ENCODE measurements at regions not wholly inside any gene's neighbourhood (a gene's known extent, or its start where the extent isn't known, plus 50 kb on each side); places are given as distances from the start of the nearest gene placed in this dataset.

DNA sequence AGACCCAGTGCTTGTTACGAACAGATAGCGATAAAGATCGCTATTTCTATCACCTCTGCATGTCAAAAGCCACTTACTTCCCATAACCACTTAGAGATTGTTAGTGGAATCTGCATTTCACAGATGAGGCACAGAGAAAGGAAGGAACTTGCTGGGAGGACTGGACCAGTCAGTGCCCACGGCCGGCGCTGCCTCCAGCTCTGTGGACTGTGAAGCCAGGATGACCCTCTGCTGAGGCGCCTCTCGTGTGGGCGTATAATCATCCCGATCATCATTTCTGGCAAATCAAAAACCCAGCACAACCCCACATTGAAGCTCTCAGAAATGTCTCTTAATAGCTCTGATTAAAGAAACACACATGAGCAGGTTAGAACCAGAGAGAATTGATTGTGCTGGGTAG, 61.5 kb upstream of the ADRA2C start:
- no peak for DNase-seq (ENCODE audit: low read depth)

DNA sequence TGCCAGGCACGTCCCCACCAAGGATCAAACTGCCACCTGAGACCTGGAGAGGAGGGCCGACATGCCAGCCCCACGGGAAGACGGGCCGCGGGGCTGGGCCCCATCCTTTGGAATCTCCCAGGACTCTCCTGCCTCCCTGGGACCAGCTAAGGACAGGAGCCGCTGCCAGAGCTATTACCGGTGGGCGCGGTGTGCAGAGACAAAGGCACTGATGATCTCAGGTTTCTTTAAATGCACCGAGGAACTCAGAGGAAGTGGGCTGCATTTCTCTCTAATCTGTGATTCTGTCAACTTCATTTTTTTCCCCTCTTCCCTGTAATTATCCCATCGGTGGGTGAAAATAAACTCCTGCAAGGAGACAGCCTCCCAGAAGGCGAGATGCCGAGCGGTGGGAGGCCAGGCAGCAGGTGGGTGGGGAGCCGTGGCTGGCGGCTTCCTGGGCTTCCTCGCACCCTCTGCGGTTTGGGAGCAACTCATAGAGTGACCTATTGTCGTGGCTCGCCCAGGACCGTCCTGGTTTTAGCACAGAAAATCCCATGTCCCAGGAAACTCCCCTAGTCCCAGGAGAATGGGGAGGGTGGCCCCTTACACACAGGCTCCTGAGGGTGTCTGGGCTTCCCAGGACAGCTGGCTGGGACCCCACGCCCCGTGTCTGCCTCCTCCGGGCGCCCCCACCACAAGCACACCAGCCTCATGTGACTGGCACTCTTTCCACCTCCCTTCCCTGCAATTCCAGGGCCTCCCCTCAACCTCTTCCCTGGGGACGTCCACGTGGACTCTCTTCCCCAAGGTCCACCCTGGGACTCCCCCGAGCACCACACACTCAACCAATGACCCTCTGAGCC, 62.3 kb upstream of the ADRA2C start:
- no peak for DNase-seq (ENCODE audit: low read depth)

DNA sequence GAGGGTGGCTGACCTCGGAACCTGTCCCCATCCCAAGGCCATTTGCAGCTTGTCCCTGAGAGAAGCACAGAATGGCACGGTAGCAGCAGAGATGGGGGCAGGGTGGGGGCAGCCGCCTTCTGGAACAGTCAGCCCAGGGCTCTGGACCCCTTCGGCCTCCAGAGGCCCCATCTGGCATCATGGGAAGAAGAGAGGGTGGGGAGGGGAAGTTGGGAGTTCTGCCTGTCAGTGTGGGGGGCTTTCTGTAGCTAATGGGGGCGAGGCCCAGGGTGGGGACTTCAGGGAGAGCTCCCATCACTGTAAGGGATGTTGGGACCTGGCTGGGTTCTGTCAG, 62.9 kb upstream of the ADRA2C start:
- DNase-seq (ENCODE audit: low read depth): no peak

DNA sequence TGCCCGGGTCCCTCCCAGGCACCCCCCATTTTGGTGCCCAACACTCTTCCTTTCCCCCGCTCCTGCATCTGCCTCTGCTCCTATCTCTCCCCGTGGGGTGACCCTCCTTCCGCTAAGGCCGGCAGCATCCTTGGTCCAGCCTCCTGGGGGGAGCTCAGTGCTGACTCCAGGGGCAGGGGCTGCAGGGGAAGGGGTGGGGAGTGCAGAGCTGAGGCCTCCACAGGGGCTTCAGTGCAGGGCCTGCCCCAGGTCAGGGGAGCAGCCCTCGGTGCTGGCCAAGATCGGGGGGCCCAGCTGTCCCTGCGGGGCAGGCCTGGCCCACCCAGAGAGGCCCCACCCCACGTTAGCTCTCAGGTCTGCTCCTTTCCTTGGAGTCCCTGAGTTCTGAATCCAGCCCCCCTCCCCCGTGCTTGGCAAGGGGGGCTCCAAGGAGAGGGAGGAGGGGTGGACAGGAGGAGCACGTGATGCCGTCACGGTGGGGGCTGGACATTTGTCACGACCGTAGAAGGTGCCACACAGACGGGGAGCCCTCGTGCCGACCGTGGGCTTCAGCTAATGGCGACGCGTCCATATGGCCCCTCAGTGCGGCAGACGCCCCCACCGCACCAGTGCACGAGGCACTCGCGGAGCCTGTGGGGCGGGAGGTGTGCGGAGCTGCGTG, 63.5 kb upstream of the ADRA2C start:
- no peak for DNase-seq (ENCODE audit: low read depth)

DNA sequence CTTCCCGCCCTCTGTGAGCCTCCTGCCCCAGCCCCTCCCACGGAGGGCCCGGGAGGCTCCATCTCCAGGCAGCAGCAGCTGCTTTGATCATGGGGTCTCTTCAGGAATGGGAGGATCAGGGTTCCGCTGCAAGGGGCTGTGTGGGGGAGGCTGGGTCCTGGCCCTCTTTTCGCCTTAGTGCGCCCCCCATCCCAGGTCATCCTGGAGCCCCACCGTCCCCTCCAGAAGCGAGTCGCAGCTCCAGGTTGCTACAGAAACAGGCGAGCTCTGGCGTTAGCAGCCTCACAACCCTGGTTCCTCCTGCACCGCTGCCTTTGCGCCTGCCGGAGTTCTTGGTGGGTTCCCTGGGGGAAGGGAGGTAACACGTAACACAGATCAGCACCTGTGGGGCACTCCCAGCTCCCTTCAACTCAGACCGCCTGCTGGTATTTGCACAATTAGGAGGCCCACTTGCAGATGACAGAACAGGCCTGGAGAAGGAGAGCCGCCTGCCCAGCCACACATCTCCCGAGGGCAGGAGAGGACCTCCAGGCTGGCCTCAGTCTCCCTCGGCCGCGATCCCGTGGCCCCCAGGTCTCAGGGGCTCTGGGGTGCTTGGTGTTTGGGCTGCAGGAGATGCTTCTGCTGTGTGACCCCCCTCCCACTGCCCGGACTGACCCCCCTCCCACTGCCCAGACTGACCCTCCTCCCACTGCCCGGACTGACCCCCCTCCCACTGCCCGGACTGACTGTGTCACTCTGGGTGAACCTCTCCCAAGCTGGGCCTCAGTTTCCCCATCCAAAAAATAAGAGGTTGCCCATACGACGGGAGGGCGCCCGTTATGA, 64.2 kb upstream of the ADRA2C start:
- DNase-seq (ENCODE audit: low read depth): no peak

DNA sequence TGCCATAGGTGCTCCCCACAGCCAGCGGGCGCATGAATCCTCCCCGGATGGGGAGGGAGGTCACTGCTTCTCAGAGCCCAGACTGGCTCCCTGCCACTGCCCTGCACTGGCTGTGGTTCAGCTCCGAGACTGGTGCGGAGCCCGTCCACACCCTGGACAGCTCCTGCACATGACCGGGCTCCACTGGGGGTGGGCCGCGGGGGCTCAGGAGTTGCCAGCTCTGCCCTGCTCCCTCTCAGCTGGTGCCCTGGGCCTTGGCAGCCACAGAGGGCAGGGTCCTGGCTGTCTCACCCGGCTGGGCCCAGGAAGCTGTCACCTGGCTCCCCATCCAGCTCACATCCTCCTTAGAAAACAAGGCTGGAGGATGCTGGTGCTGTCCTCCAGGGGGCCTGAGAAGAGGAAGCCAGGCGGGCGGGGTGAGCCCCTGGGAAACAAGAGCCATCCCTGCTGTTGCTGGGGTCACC, 64.9 kb upstream of the ADRA2C start:
- no peak for DNase-seq (ENCODE audit: low read depth)

DNA sequence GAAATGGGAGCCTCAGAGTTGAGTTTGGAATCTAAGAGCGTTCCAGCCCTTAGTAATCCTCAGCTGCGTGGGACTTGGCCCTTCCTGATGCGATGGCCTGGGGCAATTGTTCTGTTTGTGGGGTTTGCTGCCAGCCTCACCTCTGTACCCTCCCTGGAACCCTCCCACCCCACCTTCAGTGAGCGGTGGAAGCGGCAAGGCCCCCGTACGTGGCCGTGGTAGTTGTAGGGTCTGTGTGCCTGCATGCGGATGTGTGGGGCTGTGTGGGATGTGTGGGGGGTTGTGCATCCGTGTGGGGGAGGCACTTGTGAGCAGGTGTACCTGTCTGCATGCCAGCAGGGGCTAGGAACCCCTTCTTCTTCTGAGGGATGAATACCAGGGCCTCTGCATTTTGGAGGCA, 65.4 kb upstream of the ADRA2C start:
- DNase-seq (ENCODE audit: low read depth): no peak

DNA sequence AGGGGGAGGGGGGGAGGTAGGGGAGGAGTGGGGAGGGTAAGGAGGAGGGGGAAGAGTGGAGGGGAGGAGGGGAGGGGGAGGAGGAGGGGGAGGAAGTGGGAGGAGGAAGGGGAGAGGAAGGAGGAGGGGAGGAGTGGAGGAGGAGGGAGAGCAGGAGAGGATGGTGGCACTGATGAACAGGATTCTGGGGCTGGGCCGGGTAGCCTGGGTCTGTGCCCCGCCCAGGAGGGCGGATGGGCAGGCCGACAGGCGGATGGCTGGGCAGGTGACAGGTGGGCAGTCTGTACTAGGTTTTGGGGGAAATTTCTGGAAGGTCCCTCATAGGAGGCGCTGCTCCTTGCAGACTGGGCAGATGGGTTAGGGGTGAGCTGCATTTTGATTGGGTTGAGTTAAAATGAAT, 66.0 kb upstream of the ADRA2C start:
- no peak for DNase-seq (ENCODE audit: low read depth)

DNA sequence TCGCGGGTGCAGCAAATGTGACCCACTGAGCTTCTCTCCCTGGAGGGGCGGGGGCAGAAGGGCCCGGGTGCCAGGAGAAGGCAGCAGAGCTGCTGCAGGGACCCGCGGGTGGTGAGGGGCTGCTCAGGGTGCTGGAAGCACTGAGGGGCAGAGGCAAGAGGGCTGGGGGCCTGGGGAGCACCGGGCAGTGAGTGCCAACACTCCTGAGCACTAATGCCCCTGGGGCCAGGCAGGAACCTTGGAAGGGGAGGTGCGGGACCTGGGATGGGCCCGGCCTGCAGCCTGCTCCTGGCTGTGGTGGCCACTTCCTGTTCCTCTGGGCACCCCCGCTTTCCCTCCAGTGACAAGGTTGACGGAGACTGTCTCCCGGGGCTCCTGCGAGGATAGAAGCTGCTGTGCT, 66.5 kb upstream of the ADRA2C start:
- no peak for DNase-seq (ENCODE audit: low read depth)

DNA sequence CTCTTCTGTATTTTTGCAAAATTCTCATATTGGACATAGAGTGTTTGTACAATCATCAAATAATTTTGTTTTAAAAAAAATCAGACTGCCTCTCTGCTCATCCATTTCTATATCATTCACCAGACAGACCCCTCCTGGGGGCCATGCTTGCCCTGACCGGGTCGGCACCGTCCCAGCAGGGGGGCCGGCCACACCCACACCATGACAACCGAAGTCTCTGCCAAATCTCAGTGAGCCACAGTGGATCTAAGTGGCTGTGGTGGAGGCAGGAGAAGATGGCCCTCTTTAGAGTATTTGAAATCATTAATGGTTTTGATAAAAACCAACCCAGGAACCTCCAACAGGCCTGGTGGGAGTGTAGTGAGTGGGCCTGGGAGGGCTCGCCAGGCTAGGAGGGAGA, 66.9 kb upstream of the ADRA2C start:
- no peak for DNase-seq (ENCODE audit: low read depth)

DNA sequence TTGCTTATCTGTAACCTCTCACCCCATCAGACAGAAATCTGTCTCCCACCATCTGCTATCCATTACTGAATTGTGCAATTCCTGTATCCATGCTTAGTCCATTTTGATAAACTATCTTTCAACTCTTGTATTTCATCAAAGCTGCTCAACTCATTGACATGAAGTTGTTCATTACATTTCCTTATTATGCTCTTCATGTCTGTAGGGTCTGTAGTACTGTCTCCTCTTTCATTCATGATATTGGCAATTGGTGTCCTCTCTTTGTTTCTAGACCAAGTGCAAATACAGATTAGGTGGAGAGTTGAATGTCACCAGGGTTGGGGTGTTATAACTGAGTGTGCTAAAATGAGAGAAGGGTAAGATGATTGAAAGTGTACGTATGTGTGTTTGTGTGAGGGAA, 69.2 kb upstream of the ADRA2C start:
- no peak for DNase-seq (ENCODE audit: low read depth)

DNA sequence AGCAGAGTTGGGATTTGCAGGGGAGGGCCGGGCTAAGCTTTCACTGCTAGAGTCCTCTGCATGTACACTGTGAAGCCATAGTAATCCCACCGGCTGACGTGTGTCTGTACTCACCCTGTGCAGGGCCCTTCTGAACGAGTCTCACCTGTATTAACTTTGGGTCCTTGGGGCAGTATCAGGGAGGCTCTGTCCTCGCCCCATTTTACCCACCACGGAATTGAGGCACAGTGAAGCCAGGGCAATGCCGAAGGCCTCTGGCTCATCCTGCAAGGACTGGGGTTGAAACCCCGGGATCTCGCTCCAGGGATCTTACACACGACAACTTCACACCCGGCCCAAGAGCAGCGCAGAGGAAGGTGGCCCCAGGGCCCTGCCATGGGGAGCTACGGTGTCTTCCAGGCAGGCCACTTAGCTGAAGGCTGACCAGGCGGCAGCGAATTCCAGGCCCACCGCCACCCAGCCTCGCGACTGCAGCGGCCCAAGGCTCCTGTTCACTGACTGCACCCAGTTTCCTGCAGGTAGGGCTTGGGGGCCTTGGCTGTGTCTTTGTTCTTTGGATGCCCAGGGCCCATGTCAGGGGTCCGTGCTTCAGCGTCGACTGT, 75.5 kb upstream of the ADRA2C start:
- no peak for DNase-seq (ENCODE audit: low read depth)

DNA sequence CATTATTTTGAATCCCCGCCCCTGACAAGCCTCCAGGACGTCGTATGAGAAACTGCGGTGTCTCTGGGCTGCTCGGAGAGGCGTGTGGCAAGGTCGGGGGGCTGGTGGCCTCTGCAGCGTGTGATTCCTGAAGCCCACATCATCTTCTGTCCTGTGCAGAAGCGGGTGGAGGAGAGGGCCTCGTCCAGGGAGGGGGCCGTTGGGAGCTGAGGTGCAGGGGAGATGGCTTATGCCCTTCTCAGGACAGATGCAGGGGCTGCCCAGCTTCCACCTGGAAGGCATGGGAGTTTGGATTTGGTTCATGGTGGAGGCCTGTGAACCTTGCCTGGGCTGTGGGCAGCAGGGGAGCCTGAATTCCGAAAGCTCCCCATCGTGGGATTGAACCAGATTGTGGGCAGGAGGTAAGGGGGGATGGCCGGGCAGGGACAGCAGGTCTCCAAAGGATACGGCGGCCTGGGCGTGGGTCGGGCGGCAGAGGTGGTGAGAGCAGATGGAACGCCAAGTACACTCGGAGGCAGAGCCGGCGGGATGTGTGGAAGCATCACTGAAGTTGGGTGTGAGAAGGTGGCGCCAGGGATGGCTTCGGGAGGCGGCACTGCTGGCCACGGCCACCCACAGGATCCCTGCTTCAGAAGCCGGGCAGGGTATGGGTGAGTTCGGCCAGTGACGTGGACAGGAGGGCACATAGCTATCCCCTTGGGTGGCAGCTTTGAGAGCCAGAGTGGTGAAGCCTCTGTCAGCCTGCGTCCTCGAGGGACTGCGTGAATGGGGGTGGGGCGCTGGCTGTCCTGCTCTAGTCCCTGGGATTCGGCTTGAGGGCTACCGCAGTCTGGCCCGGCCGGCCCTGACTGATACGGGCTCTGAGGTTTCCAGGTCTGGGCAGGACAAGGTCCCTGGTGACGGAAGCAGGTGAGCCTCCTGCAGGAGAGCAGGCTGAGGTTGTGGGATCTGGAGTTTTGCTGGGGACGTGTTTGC, 76.3 kb upstream of the ADRA2C start:
- no peak for DNase-seq (ENCODE audit: low read depth)

DNA sequence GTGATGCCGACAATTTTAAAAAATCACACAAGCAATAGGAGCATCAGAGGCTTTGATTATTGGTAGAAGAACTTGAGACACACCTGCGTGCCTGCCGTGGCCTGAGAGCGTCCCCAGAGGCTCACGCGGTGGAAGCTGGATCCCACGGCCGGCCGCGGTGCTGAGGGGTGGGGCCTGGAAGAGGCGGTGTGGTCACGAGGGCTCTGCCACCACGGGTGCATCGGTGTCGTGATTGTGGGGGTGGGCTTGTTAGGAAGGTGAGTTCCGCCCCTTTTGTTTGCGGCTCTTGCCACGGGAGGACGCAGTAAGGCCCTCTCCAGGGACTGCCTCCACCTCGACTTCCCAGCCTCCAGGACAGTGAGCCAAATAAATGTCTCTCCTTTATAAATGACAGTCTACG, 77.2 kb upstream of the ADRA2C start:
- DNase-seq (ENCODE audit: low read depth): no peak

DNA sequence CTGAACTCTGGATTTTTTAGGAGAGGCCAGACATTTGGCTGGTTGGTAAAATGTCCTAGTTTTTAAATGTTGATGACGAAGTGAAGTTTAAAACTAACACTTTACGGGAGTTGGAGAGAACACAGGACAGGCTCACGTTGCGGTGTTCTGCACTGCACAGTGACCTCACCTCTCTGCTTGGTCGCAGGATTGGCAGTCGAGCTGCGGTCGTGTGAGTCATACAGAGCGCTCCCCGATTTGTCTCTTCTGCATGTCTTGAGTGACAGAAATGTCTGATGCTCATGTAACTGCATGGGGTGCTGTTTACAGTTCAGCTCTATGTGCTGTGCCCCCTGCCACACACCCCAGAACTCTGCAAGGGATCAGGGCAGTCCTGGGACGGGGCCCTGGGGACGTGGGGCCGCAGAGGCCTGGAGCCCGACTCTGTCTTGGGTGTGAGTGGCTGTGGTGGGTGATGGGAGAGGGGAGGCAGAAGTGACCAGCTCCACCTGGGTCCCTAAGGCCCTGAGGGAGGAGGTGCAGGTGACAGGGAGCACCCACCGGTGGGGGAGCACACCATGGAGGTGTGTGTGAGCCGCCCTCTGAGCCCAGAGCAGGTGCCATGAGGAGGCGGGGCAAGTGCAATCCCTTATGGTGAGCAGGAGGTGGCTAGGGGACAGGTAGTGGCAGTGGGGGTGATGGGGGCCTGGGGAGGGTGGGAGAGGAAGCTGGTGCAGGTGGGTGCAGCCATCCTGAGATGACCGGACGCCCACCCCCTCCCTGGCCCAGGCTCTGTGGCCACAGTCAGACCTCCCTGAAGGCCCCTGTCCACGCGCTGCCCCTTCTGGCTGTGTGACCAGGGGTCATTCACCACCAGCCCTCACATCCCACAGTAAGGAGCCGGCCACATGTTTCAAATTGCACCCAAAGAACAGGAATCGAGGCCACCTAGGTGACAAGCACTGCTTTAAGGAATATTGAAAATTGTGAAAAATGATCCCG, 77.9 kb upstream of the ADRA2C start:
- DNase-seq (ENCODE audit: low read depth): peak; percentile 29

DNA sequence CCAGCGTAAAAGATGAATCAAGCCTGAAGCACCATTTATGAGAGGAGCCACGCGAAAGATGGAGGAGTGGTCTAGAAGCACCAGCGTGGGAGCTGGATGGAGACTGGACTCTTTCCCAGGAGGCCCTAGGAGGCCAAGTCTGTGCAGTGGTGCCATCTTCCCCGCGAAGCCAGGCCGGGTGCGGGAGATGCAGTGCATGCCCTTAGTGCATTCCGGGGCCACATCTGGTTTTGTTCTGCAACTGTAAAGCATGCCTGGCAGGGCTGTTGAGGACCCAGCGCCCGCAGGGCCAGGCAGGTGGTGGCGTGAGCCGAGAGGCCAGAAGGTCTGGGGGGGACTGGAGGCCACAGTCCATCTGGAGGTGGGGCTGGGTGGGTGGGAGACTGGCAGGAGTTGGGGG, 78.6 kb upstream of the ADRA2C start:
- DNase-seq (ENCODE audit: low read depth): no peak

DNA sequence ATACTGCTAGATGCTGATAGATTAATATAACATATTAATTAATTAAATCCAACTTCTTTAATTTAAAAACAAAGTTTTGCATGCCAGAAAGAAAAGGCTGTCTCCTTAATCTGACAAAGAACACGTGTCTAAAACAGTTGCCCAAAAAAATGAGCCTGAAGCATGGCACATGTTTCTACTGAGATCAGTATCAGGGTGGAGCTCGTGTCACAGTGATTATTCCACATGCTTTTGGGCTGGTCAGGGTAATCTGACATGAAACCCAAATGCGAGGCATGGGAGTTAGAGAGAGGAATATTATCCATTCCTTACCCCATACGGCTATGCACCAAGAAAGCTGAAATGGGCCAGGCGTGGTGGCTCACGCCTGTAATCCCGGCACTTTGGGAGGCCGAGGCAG, 79.4 kb upstream of the ADRA2C start:
- DNase-seq (ENCODE audit: low read depth): no peak

DNA sequence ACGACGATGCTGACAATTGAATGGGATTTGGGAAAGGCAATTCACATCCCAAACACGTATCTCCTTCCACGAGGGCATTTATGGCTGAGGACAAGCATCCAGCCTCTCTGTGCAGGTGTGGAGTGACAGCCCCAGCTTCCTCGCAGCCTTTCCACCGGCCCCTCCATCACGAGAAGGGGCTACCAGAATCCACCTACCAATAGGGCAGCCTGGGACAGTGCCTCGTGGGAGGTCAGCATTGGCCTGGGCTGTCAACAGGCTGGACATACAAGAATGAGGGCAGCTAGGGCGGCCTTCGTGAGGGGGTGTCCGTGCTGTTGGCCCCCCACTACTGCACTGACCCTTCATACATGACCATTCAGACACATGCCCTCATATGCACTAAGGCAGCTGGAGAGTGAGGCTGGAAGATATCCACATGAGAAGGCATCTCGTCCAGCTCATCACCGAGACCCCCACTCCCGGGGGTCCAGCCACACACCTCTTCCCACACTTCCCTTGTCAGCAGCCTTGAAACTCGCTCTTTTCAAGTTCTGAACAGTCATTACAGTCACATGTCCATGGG, 81.0 kb upstream of the ADRA2C start:
- no peak for DNase-seq (ENCODE audit: low read depth)

DNA sequence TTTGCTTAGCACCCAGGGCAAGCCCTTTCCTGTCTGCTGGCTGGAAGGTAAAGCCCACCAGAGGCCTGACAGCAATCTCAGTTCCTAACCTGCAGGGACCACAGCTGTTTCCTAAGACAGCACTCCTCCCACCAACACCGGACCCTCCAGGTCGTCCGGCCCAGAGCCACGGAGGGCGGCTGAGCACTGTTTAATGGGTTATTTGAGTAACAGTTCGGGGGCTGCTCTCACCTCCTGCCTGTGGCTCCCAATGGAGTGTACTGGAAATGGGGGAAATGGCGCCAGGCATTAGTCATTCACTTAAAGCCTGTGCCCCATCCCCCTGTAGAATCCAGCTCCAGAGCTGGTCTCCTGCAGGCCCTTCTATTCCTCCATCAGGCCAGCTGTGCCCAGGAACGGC, 81.6 kb upstream of the ADRA2C start:
- DNase-seq (ENCODE audit: low read depth): no peak
